ENCODE measurements at regions not wholly inside any gene's neighbourhood (a gene's known extent, or its start where the extent isn't known, plus 50 kb on each side); places are given as distances from the start of the nearest gene placed in this dataset.

DNA sequence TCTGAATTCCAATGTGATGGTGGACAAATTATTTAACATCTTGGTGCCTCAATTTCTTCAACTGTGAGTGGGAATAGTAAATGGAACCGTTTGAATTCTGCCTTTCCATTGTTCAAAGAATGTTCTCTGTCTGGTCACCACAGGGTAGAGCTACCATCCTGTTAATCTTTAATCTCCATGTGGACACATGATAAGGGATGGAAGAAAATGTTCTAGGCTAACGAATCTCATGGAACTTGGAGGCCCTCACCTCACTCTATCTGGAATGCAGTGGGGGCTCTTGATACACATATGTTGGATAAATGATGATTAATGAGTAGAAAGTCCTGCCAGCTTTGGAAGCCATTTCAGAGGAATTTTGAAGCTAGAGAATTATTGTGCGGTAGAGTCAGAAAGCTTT lies 118.5 kb upstream of the HABP2 start:
- no peak for DNase-seq
- H3F3A ChIP-seq (ENCODE audit: insufficient read depth, low read length) = no peaks in the 10 kb centered on the region
- no peaks in the 10 kb centered on the region for H3K9me3 ChIP-seq (replicated peaks; ENCODE audit: insufficient read depth, low read length)

DNA sequence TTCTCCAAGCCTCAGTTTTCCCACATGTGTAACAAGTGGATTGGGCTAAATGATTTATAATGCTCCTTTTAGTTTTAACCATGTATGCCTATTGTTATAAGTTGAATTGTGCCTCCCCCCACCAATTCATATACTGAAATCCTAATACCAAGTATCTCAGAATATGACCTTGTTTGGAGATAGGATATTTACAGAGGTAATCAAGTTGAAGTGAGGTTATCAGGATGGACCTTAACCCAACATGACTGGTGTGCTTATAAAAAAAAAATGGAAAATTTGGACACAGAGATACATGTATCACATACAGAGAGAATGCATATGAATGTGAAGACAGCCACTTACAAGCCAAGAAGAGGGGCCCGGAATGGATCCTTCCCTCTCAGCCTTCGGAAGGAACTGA lies 117.9 kb upstream of the HABP2 start:
- H3K9me3 ChIP-seq (replicated peaks; ENCODE audit: insufficient read depth, low read length) = no peaks in the 10 kb centered on the region
- no peaks in the 10 kb centered on the region for H3K4me1 ChIP-seq (ENCODE audit: low read length)
- no peak overlapping the region for H2AFZ ChIP-seq (ENCODE audit: low read length)
- H3K27me3 ChIP-seq (replicated peaks; ENCODE audit: insufficient read depth, low read length) = no peaks in the 10 kb centered on the region
- no peak overlapping the region for H3K27ac ChIP-seq (ENCODE audit: low read length)
- no peak overlapping the region for H3K9ac ChIP-seq (ENCODE audit: low read length)
- H3K4me2 ChIP-seq (ENCODE audit: low read depth, low read length) = no peak overlapping the region
- H3K9me2 ChIP-seq (replicated peaks; ENCODE audit: insufficient read depth, low read length) = no peaks in the 10 kb centered on the region
- no peak overlapping the region for H3K4me3 ChIP-seq (ENCODE audit: low read length)
- H4K20me1 ChIP-seq (ENCODE audit: insufficient read depth, low read length) = no peaks in the 10 kb centered on the region
- DNase-seq = no peak
- H3K36me3 ChIP-seq (replicated peaks; ENCODE audit: insufficient read depth, low read length) = no peaks in the 10 kb centered on the region
- H3K79me2 ChIP-seq (ENCODE audit: low read length) = no peaks in the 10 kb centered on the region
- H3F3A ChIP-seq (ENCODE audit: insufficient read depth, low read length) = no peaks in the 10 kb centered on the region
- no peak for TF ChIP-seq EZH2 (optimal IDR thresholded peaks at IDR 0.05; ENCODE audit: low read depth, low read length)
- TF ChIP-seq CTCF (IDR thresholded peaks at IDR 0.05; ENCODE audit: low read length) = no peak
- TF ChIP-seq EZH2phosphoT487 (IDR thresholded peaks at IDR 0.05; ENCODE audit: low read length) = no peak

More for the DNA sequence above, 118.5 kb upstream of the HABP2 start:
- Histone ChIP-seq H3K4me1 (ENCODE audit: low read length) (no peaks in the 10 kb centered on the region), H3K4me3 (ENCODE audit: low read length) (no peak overlapping the region), H3K27me3 (replicated peaks; ENCODE audit: insufficient read depth, low read length) (no peaks in the 10 kb centered on the region), H4K20me1 (ENCODE audit: insufficient read depth, low read length) (no peaks in the 10 kb centered on the region), H2AFZ (ENCODE audit: low read length) (no peak overlapping the region), H3K79me2 (ENCODE audit: low read length) (no peaks in the 10 kb centered on the region), H3K36me3 (replicated peaks; ENCODE audit: insufficient read depth, low read length) (no peaks in the 10 kb centered on the region), H3K9ac (ENCODE audit: low read length) (no peak overlapping the region), H3K9me2 (replicated peaks; ENCODE audit: insufficient read depth, low read length) (no peaks in the 10 kb centered on the region), H3K4me2 (ENCODE audit: low read depth, low read length) (no peak overlapping the region), H3K27ac (ENCODE audit: low read length) (no peak overlapping the region)
- no peak for TF ChIP-seq CTCF (IDR thresholded peaks at IDR 0.05; ENCODE audit: low read length)
- TF ChIP-seq EZH2phosphoT487 (IDR thresholded peaks at IDR 0.05; ENCODE audit: low read length) = no peak
- no peak for TF ChIP-seq EZH2 (optimal IDR thresholded peaks at IDR 0.05; ENCODE audit: low read depth, low read length)

GRCh38 chr10:113435881-113436280 lies 117.0 kb upstream of the HABP2 start:
- Histone ChIP-seq H3K27me3 (replicated peaks; ENCODE audit: insufficient read depth, low read length) (no peaks in the 10 kb centered on the region), H3K4me3 (ENCODE audit: low read length) (no peak overlapping the region), H3F3A (ENCODE audit: insufficient read depth, low read length) (no peaks in the 10 kb centered on the region), H3K36me3 (replicated peaks; ENCODE audit: insufficient read depth, low read length) (no peaks in the 10 kb centered on the region), H3K4me1 (ENCODE audit: low read length) (no peaks in the 10 kb centered on the region), H2AFZ (ENCODE audit: low read length) (no peak overlapping the region), H3K27ac (ENCODE audit: low read length) (no peak overlapping the region), H3K4me2 (ENCODE audit: low read depth, low read length) (no peak overlapping the region), H4K20me1 (ENCODE audit: insufficient read depth, low read length) (no peaks in the 10 kb centered on the region), H3K9me3 (replicated peaks; ENCODE audit: insufficient read depth, low read length) (no peaks in the 10 kb centered on the region), H3K9ac (ENCODE audit: low read length) (no peak overlapping the region), H3K79me2 (ENCODE audit: low read length) (no peaks in the 10 kb centered on the region), H3K9me2 (replicated peaks; ENCODE audit: insufficient read depth, low read length) (no peaks in the 10 kb centered on the region)
- TF ChIP-seq CTCF (IDR thresholded peaks at IDR 0.05; ENCODE audit: low read length) (no peak), EZH2phosphoT487 (IDR thresholded peaks at IDR 0.05; ENCODE audit: low read length) (no peak), EZH2 (optimal IDR thresholded peaks at IDR 0.05; ENCODE audit: low read depth, low read length) (no peak)
- DNase-seq = no peak

Measured in MM.1S (cell line).